CD4-positive, alpha-beta T cell treated with Interleukin-4 for 4 hours (primary cell): ENCODE measurements at regions not wholly inside any gene's neighbourhood (a gene's known extent, or its start where the extent isn't known, plus 50 kb on each side); places are given as distances from the start of the nearest gene placed in this dataset.
"Not testable (repeated sequence)": the region's sequence is repeated elsewhere in the genome, so short reads cannot be mapped to it uniquely, and the experiment has no call there.

Experiments
- DNase-seq: peaks from one replicate; pipeline ENCODE4 v3.0.0-alpha.2; 2020

- no peak for DNase-seq
Observed at GRCh38 chr2:129800285-129800684, 179.2 kb upstream of the RAB6C start.

GRCh38 chr2:129800686-129801085 is 178.8 kb upstream of the RAB6C start:
- DNase-seq, result no peak

GRCh38 chr2:129801575-129801974 is 177.9 kb upstream of the RAB6C start:
- no peak for DNase-seq

GRCh38 chr2:129802290-129802689 is 177.2 kb upstream of the RAB6C start:
- DNase-seq, result no peak

- no peak for DNase-seq
Observed at GRCh38 chr2:129803032-129803431, 176.4 kb upstream of the RAB6C start.

GRCh38 chr2:129803871-129804270 is 175.6 kb upstream of the RAB6C start:
- no peak for DNase-seq

- DNase-seq, result no peak
Observed at GRCh38 chr2:129805899-129806298, 173.6 kb upstream of the RAB6C start.

- DNase-seq, result no peak
Observed at GRCh38 chr2:129806317-129806716, 173.1 kb upstream of the RAB6C start.

GRCh38 chr2:129806990-129807389 is 172.5 kb upstream of the RAB6C start:
- DNase-seq, result no peak

- DNase-seq, result not testable (repeated sequence)
Observed at GRCh38 chr2:129807642-129808338, 171.7 kb upstream of the RAB6C start.

GRCh38 chr2:129810521-129810920 is 168.9 kb upstream of the RAB6C start:
- no peak for DNase-seq

- peak; percentile 34 for DNase-seq
Observed at GRCh38 chr2:129812071-129812470, 167.4 kb upstream of the RAB6C start.

GRCh38 chr2:129812654-129813053 is 166.8 kb upstream of the RAB6C start:
- DNase-seq, result no peak

GRCh38 chr2:129813404-129813803 is 166.1 kb upstream of the RAB6C start:
- DNase-seq, result no peak

- DNase-seq, result no peak
Observed at GRCh38 chr2:129816813-129817574, 162.5 kb upstream of the RAB6C start.

- no peak for DNase-seq
Observed at GRCh38 chr2:129819855-129820254, 159.6 kb upstream of the RAB6C start.

- DNase-seq, result no peak
Observed at GRCh38 chr2:129820908-129821307, 158.6 kb upstream of the RAB6C start.

- no peak for DNase-seq
Observed at GRCh38 chr2:129821445-129821844, 158.0 kb upstream of the RAB6C start.

GRCh38 chr2:129823044-129823443 is 156.4 kb upstream of the RAB6C start:
- no peak for DNase-seq

GRCh38 chr2:129827311-129828090 is 152.0 kb upstream of the RAB6C start:
- DNase-seq, result no peak

- no peak for DNase-seq
Observed at GRCh38 chr2:129828792-129829191, 150.7 kb upstream of the RAB6C start.

- DNase-seq, result no peak
Observed at GRCh38 chr2:129829588-129829987, 149.9 kb upstream of the RAB6C start.

- DNase-seq, result no peak
Observed at GRCh38 chr2:129831018-129831417, 148.4 kb upstream of the RAB6C start.

- DNase-seq, result not testable (repeated sequence)
Observed at GRCh38 chr2:129833465-129833864, 146.0 kb upstream of the RAB6C start.
